ENCODE measurements at regions not wholly inside any gene's neighbourhood (a gene's known extent, or its start where the extent isn't known, plus 50 kb on each side); places are given as distances from the start of the nearest gene placed in this dataset.

DNA sequence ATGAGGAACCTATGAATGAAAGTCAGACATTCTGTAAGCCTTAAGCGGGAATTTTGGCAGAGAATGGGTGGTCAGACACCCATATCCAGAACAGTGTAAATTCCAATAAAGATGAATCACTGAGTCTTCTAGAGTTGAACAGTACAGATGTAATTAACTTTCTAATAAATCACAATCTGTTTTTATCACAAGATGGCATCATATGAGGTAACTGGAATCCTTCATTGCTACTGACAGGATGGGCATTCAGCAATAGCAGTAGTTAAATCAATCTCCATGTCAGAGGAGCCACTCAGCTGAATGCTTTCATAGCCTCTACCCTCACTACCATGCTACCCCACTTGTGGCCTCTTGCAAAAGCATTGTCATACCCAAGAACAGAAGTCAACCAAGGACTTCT, 690.3 kb downstream of the AMY1C start:
- no peak overlapping the region for H3K4me3 ChIP-seq (ENCODE audit: low read depth, low read length)

DNA sequence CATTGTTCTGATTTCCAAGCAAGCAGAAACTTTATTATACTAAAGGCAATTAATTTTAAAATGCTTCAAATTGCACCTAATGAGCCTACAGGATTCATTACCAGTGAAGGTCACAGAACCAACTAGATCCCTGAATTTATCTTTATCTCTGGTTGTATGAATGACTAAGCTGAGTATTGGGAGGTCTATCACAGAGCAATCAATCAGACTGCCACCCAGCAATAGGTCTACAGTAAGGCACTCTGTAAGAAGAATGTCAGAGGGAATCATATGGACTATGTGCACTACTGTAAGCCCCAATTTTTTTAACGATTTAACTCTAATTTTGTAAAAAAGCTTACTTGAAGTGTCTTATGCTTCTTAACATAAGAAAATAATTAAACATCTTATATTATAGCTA, 707.0 kb downstream of the AMY1C start:
- no peak overlapping the region for H3K4me3 ChIP-seq (ENCODE audit: low read depth, low read length)

DNA sequence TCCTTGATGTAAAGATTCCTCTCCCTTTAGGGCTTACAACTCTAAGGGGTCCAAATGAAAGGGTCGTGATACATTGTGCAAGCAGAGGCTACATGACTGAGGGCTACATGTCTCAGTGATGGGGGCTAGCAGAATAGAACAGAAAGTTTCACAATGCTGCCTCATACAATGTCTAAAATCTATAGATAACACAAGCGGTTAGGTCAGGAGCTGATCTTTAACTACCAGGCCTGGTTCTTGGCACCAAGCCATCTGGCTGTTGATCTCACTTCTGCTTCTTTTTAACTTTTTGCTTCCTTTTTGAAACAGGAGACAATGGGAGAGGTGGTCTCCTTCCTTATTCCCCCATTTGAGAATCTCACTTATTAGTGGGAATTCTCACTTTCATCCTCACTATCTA, 710.2 kb downstream of the AMY1C start:
- H3K4me3 ChIP-seq (ENCODE audit: low read depth, low read length) = no peak overlapping the region

DNA sequence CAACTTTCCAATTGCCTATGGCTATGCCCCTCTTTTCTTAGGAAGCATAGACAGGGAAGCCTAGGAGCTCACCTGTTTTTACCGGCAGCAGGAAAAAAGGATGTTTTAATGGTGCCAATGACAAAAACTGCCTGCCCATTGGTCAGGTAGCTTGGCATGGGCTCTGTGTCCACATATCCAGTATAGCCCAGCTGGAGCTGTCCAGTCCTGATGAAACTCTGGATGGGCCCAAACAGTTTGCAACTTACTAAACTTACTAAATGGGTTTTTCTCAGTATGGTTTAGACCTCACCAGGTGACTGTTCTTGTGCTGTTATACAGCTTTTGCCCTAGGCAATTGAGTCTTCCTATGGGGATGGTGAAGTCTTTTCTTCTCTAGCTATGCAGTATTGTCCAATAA, 711.2 kb downstream of the AMY1C start:
- no peak overlapping the region for H3K4me3 ChIP-seq (ENCODE audit: low read depth, low read length)

DNA sequence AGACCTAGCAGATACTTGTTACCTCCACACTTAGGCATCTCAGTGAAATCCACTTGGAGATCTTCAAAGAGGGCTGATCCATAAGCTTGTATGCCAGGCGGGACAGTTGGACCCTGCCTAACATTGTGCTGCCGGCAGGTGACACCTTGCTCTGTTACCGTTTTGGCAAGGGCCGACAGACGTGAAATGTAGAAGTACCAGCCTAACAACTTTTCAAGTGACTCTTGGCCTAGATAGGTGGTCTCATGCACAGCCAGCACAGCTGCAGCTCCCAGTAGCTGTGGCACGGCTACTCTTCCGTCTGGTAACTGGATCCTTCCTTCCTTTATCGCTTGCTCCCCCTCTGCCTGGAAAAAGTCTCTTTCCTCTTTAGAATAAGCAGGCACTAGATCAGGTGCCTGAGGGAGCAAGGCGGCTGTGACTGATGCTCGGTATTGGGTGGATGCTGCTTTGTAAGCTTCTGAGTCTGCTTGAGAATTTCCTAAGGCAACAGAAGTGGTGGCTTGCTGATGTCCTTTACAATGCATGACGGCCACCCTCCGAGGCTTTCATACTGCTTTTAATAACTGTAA, 713.5 kb downstream of the AMY1C start:
- no peak overlapping the region for H3K4me3 ChIP-seq (ENCODE audit: low read depth, low read length)

DNA sequence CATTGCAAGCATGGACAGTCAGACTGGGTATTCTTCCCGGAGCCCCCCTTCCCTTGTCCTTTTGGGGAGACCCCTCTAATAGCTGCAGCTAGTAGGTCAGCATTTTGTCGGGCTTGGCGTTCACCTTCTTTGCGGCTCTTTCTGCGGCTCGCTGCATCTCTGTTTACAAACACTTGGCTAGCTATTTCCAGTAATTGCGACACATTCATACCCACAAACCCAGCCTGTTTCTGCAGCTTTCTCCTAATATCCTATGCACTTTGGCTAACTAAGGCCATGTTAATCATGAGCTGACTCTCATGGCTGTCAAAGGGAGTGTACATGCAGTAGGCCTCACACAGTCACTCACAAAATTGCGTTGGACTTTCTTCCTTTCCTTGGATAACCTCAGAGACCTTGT, 716.4 kb downstream of the AMY1C start:
- H3K4me3 ChIP-seq (ENCODE audit: low read depth, low read length) = no peak overlapping the region

DNA sequence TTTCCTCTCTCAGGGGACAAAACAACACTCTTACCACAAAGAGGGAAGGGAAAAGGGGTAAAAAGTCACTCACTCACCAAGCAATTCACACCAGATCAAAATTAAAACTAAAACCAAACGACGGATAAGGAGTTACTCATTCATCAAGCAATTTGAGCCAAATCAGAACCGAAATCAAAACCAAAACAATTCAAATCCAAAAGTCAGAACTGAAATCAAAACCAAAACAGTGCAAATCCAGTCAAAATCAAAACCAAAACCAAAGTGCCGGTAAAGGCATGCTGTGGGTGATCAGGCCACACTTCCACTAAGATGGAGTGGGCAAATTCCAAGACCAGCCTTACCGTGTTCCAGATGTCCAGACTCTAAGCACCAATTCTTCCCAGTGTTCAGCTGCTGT, 717.9 kb downstream of the AMY1C start:
- no peak overlapping the region for H3K4me3 ChIP-seq (ENCODE audit: low read depth, low read length)

DNA sequence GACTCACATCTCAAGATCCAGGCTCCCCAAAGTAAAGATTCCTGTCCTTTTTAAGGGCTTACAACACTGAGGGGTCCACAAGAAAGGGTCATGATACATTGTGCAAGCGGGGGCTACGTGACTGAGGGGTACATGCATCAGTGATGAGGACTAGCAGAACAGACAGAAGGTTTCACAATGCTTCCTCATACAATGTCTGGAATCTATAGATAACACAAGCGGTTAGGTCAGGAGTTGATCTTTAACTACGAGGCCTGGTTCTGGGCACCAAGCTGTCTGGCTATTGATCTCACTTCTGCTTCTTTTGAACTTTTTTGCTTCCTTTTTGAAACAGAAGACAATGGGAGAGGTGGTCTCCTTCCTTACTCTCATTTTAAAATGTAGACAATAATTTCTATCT, 718.6 kb downstream of the AMY1C start:
- no peak overlapping the region for H3K4me3 ChIP-seq (ENCODE audit: low read depth, low read length)

DNA sequence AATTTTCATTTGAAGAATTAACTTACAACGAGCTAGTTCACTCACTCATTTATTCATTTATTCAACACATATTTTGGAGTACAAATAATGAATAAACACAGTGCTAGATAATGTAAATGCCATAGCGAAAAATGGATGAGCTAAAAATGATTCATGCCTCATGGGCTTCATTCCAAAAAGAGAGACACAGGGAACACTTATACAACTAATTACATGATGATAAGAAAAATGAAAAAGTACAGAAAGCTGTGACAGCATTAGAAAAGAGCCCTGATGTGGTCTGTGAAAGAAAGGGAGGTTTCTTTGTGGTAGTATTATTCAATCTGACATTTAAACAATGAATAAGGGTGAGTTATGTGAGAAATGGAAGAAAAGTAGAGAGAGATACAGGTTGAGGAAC, 726.4 kb downstream of the AMY1C start:
- no peak overlapping the region for H3K4me3 ChIP-seq (ENCODE audit: low read depth, low read length)

DNA sequence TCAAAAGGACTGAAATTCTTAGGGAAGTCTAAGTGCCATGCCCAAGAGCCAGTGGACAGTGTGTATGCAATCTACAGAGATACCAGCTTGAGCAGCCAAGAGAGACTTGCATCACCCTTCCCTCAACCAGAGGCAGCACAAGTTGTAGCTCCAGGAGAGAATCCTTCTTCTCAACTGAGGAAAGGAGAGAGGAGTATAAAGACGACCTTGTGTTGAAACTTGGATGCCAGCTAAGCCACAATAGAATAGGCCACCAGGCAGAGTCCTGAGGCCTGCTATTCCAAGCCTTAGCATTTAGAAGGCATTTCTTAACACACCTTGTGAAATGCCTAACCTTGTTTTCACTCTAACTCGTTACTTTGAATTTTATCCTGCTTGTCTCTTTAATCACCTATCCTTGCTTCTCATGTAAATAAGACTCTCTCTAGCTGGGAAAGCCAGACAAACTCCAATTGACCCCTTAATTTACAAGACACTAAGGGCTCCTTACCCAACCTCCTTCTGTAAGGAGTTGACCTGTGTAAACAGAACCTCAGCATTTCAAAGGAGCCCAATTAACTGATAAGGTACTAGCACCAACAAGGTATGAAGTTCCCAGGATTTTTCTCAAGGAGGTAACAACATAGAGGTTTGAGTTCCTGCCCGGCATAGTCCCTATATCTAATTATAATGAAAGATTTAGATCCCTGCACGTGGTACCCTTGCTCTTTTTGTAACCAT, 738.8 kb downstream of the AMY1C start:
- no peak overlapping the region for H3K4me3 ChIP-seq (ENCODE audit: low read depth, low read length)

DNA sequence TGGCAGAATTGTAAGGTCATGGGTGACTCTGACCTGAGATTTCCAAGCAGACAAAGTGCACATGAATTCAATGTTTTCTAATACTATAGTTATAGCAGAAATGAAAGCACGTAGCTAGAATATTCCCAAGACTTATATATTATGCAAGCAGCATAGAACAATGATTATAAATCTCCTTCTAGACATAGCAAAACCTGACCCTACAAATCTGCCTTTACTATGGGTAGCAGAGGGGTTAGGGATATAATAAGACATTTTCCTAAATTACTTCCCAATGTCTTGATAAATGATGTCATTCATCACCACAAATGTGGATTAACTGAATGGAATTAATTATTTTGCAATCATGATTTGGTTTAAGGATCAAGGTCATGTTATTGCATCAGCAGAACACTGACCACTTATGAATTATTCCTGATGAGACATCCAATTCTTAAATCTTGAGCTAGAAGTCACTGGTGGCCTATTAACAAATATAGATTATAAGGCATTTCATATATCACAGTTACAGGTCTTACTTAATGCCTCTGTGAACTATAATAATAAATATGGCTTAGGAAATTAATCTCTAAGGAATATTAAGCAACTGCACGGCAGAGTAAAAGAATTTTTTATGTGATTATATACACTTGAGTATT, 776.6 kb downstream of the AMY1C start:
- H3K4me3 ChIP-seq (ENCODE audit: low read depth, low read length) = no peak overlapping the region

DNA sequence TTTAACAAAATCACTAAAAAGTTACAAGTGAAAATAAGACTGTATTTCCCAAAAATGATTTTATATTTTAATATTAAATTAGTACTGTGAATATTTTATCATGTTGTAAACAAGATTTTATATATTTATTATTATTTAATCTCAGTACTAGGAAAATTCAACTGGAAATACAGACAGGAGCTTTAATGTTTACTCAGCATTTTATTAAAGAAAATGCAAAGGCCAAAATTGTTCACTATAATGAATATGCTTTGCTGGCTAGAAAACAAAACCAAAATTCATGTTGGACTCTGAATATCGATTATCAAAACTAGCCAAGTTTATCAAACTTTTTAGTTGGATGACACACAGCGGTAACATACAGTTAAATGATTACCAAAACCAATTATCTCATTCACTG, 782.3 kb downstream of the AMY1C start:
- no peak overlapping the region for H3K4me3 ChIP-seq (ENCODE audit: low read depth, low read length)

DNA sequence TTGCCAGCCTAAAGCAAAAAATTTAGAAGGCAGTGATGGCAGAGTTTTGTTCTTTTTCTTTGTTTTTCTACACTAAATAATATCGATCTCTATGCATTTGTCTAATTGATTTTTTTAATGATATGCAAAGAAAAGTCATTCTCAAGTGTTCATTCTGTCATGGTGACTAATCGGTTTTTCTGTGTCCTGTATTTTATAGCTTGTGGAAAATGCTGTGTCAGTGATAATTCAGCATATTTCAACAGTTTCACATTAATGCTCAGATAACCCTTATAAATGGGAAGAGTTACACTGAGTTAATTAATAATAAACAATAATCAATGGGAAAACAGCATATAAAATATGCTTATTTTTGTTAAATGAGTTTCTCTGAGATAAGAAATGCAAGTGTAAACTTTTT, 824.9 kb downstream of the AMY1C start:
- no peak overlapping the region for H3K4me3 ChIP-seq (ENCODE audit: low read depth, low read length)

DNA sequence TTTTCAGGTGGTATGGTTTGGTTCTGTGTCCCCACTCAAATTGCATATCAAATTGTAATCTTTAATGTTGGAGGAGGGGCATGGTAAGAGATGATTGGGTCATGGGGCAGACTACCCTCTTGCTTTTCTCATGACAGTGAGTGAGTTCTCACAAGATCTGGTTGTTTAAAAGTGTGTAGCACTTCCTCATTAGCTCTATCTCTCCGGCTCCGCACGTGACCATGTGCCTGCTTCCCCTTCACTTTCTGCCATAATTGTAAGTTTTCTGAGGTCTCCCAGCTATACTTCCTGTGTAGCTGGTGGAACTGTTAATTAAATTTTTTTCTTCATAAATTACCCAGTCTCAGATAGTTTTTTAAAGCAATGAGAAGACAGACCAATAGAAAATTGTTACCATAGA, 843.2 kb downstream of the AMY1C start:
- H3K4me3 ChIP-seq (ENCODE audit: low read depth, low read length) = no peak overlapping the region

DNA sequence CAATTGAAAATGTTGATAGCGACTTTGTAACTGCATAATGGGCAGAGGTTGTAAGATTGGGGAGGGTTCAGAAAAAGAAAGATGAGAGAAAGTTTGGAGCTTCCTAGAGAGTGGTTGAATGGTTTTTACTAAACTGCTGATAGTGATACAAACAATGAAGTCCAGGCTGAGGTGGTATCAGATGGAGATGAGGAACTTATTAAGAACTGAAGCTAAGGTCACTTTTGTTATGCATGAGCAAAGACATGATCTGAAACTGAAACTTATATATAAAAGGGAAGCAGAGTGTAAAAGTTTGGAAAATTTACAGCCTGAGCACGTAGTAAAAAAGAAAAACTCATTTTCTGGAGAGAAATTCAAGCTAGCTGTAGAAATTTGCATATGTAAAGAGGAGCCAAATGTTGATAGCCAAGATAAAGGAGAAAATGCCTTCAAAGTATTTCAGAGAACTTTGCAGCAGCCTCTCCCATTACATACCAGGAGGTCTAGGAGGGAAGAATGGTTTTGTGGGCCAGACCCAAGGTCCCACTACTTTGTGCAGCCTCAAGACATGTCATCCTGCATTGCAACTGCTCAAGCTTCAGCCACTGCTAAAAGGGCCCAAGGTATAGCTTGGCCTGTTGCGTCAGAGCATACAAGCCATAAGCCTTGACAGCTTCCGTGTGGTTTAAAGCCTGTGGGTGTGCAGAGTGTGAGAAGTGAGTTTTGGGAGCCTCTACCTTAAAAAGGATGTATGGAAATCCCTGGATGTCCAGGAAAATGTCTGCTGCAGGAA, 843.9 kb downstream of the AMY1C start:
- no peak overlapping the region for H3K4me3 ChIP-seq (ENCODE audit: low read depth, low read length)

DNA sequence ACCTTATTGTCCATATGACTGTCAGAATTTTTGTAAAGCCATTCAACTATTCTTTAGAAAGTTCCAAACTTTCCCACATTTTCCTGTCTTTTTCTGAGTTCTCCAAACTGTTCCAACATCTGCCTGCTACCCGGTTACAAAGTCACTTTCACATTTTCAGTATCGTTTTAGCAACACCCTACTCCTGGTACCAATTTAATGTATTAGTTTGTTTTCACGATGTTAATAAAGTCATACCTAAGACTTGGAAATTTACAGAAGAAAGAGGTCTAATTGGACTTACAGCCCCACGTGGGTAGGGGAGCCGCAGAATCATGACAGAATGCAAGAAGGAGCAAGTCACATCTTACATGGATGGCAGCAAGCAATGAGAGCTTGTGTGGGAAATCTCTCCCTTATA, 867.8 kb downstream of the AMY1C start:
- no peak overlapping the region for H3K4me3 ChIP-seq (ENCODE audit: low read depth, low read length)

DNA sequence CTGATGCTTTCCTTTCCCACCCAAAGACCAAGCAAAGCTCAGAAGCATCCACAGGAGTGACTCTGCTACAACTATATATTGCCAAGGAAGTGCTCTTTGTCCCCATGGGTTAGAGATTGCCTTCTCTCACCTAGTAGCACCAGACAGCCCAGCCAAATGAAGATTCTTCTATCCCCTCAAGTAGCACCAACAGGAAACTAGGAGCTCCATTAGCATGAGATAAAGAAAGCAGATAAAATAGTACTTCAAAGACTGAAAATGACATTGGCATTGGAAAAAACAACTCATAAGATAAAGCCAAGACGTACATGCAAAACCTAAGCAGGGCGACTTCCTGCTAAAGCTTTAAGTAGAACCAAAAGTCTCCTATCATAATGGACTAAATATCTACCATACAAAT, 871.5 kb downstream of the AMY1C start:
- H3K4me3 ChIP-seq (ENCODE audit: low read depth, low read length) = no peak overlapping the region

DNA sequence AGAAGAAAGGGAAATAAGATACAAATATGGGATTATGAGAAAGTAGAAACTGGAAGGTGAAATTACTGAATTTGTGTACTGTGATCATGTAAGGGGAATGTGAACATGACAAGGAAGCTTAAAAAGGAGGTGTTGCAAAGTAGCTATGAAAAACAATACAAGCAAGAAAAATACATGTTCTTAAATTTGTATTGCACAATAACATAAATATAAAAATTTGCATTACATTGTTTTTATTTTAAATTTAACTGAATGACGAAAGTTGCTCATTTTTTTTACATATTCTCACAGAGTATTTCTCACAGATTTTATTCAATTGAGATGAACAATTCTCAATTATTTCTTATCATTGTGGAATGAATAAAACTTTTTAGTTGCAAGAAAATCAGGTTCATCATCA, 874.8 kb downstream of the AMY1C start:
- no peak overlapping the region for H3K4me3 ChIP-seq (ENCODE audit: low read depth, low read length)

DNA sequence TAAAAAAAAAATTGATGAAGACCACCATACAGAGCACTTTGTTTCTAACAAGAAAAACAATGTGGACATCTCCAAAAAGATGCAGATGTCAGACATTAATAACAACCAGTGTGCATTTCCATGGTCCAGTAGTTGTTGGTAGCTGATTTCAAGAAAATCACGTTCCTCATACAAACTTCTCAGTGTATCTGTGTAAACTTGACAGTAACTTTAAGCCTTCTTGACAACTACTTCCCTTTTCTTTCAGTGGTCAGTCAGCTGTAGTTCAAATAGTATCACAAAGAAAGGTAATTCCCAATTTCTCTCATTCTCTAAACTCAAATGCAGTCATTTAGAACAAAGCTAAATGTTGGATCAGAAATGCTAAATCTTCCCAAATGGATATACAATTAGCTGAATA, 879.9 kb downstream of the AMY1C start:
- H3K4me3 ChIP-seq (ENCODE audit: low read depth, low read length) = no peak overlapping the region

DNA sequence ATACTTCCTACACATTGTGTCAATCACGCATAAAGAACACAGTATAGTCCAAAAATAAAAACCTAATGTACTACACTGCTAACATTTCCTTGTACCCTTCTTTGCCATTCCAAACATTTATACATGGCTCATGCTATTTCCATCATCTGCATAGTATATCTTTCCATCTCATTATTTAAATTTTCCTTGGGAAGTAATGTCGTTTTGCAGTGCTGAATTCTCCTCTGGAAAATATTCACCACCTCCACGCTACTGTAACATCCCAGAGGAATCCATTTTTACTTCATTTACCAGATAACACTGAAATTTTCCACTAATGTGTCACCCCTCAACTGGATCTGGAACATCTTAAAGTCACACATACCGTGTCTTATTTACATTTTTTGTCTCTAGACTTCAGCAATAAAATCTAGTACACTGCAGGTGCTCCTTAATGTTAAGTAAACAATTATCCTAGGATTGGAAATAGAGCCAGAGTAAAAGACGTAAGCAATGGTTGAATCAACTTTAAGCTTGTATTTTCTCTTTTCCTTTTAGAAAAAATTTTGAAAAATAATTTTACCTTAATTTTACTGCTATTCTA, 881.0 kb downstream of the AMY1C start:
- no peak overlapping the region for H3K4me3 ChIP-seq (ENCODE audit: low read depth, low read length)

DNA sequence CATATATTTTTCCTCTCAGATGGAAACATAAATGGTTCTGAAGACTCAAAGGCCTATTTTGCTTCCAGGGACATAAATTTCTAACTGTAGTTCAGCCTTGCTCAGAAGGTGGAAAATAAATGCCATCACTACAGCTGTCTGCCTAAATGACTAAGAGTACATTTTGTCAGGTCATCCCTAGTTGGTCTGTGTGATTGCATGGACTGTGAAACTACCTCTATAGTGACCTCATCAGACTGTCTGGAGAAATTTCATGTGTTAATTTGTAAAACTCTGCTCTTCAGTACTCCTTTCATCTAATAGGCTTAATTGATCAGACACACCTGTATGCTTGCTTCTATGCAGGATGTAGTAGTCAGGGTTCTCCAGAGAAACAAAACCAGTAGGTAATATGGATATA, 886.9 kb downstream of the AMY1C start:
- H3K4me3 ChIP-seq (ENCODE audit: low read depth, low read length) = no peak overlapping the region

DNA sequence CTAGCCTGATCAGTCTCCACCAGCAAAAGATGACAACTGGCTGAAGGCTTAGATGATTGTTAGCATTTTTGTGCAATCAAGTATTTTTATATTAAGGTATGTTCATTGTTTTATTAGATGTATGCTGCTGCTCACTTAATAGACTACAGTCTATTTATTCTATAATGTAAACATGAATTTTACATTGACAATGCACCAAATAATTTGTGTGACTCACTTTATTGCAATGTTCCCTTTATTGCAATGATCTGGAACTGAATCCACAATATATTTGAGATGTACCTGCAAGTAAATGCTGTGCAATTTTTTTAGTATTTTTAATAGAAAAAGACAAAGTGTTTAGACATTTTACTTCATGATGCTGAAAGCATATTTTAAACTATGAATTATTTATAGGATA, 896.5 kb downstream of the AMY1C start:
- no peak overlapping the region for H3K4me3 ChIP-seq (ENCODE audit: low read depth, low read length)
